ENCODE measurements at regions not wholly inside any gene's neighbourhood (a gene's known extent, or its start where the extent isn't known, plus 50 kb on each side); places are given as distances from the start of the nearest gene placed in this dataset.

- H3K27ac ChIP-seq (ENCODE audit: low read length) = no peak overlapping the region
- no peaks in the 10 kb centered on the region for H3K27me3 Mint-ChIP-seq (ENCODE audit: low read depth in 2 of 2)
- TF ChIP-seq CTCF (IDR thresholded peaks at IDR 0.05) = no peak
- WGBS (ENCODE audit: insufficient coverage) = 96% methylated on average over 5 of the region's 5 CpGs
- no peaks in the 10 kb centered on the region for H3K9me3 ChIP-seq (ENCODE audit: control insufficient read depth, insufficient read depth, low read length)
- no peak overlapping the region for H3K4me3 Mint-ChIP-seq
- intact Hi-C loops (cut with micrococcal nuclease) = no loop called here
- peaks cover 21% of the 10 kb centered on the region for H3K4me1 ChIP-seq (ENCODE audit: control insufficient read depth, insufficient read depth, low read length)
- no peaks in the 10 kb centered on the region for H3K27me3 ChIP-seq (ENCODE audit: control insufficient read depth, insufficient read depth, low read length)
- peaks cover 26 to 27% of the 10 kb centered on the region in 2 donors for H3K4me1 Mint-ChIP-seq
- ATAC-seq (no peak), DNase-seq (no peak)
- no peak overlapping the region for H3K4me3 ChIP-seq (ENCODE audit: low read length)
- H3K36me3 ChIP-seq (ENCODE audit: control insufficient read depth, insufficient read depth, low read length) = no peaks in the 10 kb centered on the region
- no peaks in the 10 kb centered on the region for H3K36me3 Mint-ChIP-seq
- H3K9me3 Mint-ChIP-seq = no peaks in the 10 kb centered on the region
- H3K27ac Mint-ChIP-seq = no peak overlapping the region
These were observed 218.6 kb downstream of the AUH start for GRCh38 chr9:91143162-91143561.

DNA sequence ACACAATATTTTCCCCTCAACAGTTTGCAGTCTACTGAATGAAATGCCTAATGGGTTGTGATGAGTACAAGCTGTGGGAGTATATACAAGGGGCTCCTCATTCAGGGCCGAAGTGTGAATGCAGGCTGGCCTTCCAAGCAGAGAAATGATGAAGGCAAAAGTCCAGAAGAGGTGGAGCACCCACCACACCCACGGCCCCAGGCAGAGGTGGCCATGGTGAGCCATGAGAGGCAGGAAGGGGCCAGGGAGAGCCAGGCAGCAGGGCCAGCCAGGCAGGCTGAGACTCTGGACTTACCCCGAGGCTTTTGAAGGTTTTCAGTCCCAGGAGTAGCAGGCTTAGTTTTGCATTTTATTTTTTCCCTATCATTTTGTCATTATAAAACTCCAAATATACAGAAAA, 218.1 kb downstream of the AUH start:
- H3K36me3 Mint-ChIP-seq = no peaks in the 10 kb centered on the region
- Histone ChIP-seq H3K36me3 (ENCODE audit: control insufficient read depth, insufficient read depth, low read length) (no peaks in the 10 kb centered on the region), H3K4me1 (ENCODE audit: control insufficient read depth, insufficient read depth, low read length) (peaks cover 26% of the 10 kb centered on the region), H3K4me3 (ENCODE audit: low read length) (no peak overlapping the region), H3K27me3 (ENCODE audit: control insufficient read depth, insufficient read depth, low read length) (no peaks in the 10 kb centered on the region), H3K27ac (ENCODE audit: low read length) (no peak overlapping the region), H3K9me3 (ENCODE audit: control insufficient read depth, insufficient read depth, low read length) (no peaks in the 10 kb centered on the region)
- DNase-seq = no peak
- H3K4me3 Mint-ChIP-seq = no peak overlapping the region
- intact Hi-C loops (cut with micrococcal nuclease) = no loop called here
- H3K9me3 Mint-ChIP-seq = no peaks in the 10 kb centered on the region
- TF ChIP-seq CTCF (IDR thresholded peaks at IDR 0.05) = no peak
- peaks cover 29% of the 10 kb centered on the region in 2 donors for H3K4me1 Mint-ChIP-seq
- no peaks in the 10 kb centered on the region for H3K27me3 Mint-ChIP-seq (ENCODE audit: low read depth in 2 of 2)
- H3K27ac Mint-ChIP-seq = no peak overlapping the region
- whole genome bisulfite sequencing (ENCODE audit: insufficient coverage) = 87% methylated on average over 3 of the region's 3 CpGs
- no peak for ATAC-seq

DNA sequence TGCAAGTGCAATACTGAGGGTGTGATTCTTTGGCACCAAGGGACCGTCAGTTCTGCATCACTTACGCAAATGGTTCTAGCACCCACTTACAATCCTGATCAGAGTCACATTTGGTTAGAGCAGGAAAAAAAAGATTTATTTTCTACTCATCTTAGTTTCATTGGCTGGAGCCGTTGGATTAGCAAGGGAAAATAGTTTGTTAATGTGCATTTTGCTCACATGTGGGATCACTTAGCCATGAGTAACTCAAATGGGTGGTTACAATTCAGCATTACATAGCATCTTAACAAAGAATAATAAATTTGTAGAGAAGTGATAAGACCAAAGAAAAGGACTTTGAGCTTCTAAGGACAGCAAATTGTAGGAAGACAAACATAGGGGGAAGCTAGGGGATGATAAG, 216.9 kb downstream of the AUH start:
- intact Hi-C loops (cut with micrococcal nuclease) = no loop called here

More for the DNA sequence above, 216.9 kb downstream of the AUH start:
- Mint-ChIP-seq H3K27me3 (ENCODE audit: low read depth in 2 of 2) (no peaks in the 10 kb centered on the region), H3K4me1 (peaks cover 34 to 35% of the 10 kb centered on the region in 2 donors), H3K36me3 (no peaks in the 10 kb centered on the region), H3K9me3 (no peaks in the 10 kb centered on the region), H3K27ac (no peak overlapping the region), H3K4me3 (no peak overlapping the region)
- Histone ChIP-seq H3K27me3 (ENCODE audit: control insufficient read depth, insufficient read depth, low read length) (no peaks in the 10 kb centered on the region), H3K9me3 (ENCODE audit: control insufficient read depth, insufficient read depth, low read length) (no peaks in the 10 kb centered on the region), H3K4me3 (ENCODE audit: low read length) (no peak overlapping the region), H3K27ac (ENCODE audit: low read length) (no peak overlapping the region), H3K4me1 (ENCODE audit: control insufficient read depth, insufficient read depth, low read length) (peaks cover 30% of the 10 kb centered on the region), H3K36me3 (ENCODE audit: control insufficient read depth, insufficient read depth, low read length) (no peaks in the 10 kb centered on the region)
- DNase-seq (no peak), ATAC-seq (no peak)
- TF ChIP-seq CTCF (IDR thresholded peaks at IDR 0.05) = no peak
- 100% methylated on average over 2 of the region's 3 CpGs for WGBS (ENCODE audit: insufficient coverage)
